ENCODE measurements at regions not wholly inside any gene's neighbourhood (a gene's known extent, or its start where the extent isn't known, plus 50 kb on each side); places are given as distances from the start of the nearest gene placed in this dataset.

GRCh38 chr5:93300309-93300923 lies 280.6 kb downstream of the NR2F1-AS1 start:
- Histone ChIP-seq H3K4me3 (replicated peaks; ENCODE audit: insufficient read depth, low read length) (no peak overlapping the region), H3K27ac (replicated peaks) (no peak overlapping the region), H3K27me3 (ENCODE audit: insufficient read depth, poor library complexity, severe bottlenecking) (no peaks in the 10 kb centered on the region)
- no peak for DNase-seq (ENCODE audit: low read depth in 1 of 2, low spot score in 1 of 2)
- no peak for TF ChIP-seq GABPA (IDR thresholded peaks at IDR 0.05; ENCODE audit: low read depth)
- no peak for TF ChIP-seq CTCF (IDR thresholded peaks at IDR 0.05; ENCODE audit: insufficient read depth, low read length)
- TF ChIP-seq SPI1 (IDR thresholded peaks at IDR 0.05; ENCODE audit: borderline replicate concordance, low read depth), result no peak
- no peak for TF ChIP-seq REST (IDR thresholded peaks at IDR 0.05; ENCODE audit: insufficient replicate concordance, low read depth)
- no peak for TF ChIP-seq POLR2AphosphoS5 (IDR thresholded peaks at IDR 0.05; ENCODE audit: low read depth)

- Histone ChIP-seq H3K27ac (replicated peaks) (no peak overlapping the region), H3K27me3 (ENCODE audit: insufficient read depth, poor library complexity, severe bottlenecking) (no peaks in the 10 kb centered on the region), H3K4me3 (replicated peaks; ENCODE audit: insufficient read depth, low read length) (no peak overlapping the region)
- TF ChIP-seq REST (IDR thresholded peaks at IDR 0.05; ENCODE audit: insufficient replicate concordance, low read depth) (no peak), GABPA (IDR thresholded peaks at IDR 0.05; ENCODE audit: low read depth) (no peak), SPI1 (IDR thresholded peaks at IDR 0.05; ENCODE audit: borderline replicate concordance, low read depth) (no peak)
- no peak for DNase-seq (ENCODE audit: low read depth in 1 of 2, low spot score in 1 of 2)
These were observed 281.2 kb downstream of the NR2F1-AS1 start for GRCh38 chr5:93299681-93300308.

GRCh38 chr5:93297116-93297515 lies 283.9 kb downstream of the NR2F1-AS1 start:
- Histone ChIP-seq H3K4me3 (replicated peaks; ENCODE audit: insufficient read depth, low read length) (no peak overlapping the region), H3K27me3 (ENCODE audit: insufficient read depth, poor library complexity, severe bottlenecking) (no peaks in the 10 kb centered on the region), H3K27ac (replicated peaks) (no peak overlapping the region)
- DNase-seq (ENCODE audit: low read depth in 1 of 2, low spot score in 1 of 2), result no peak
- TF ChIP-seq SPI1 (IDR thresholded peaks at IDR 0.05; ENCODE audit: borderline replicate concordance, low read depth), result no peak
- TF ChIP-seq POLR2AphosphoS5 (IDR thresholded peaks at IDR 0.05; ENCODE audit: low read depth), result no peak
- no peak for TF ChIP-seq GABPA (IDR thresholded peaks at IDR 0.05; ENCODE audit: low read depth)
- no peak for TF ChIP-seq REST (IDR thresholded peaks at IDR 0.05; ENCODE audit: insufficient replicate concordance, low read depth)
- TF ChIP-seq CTCF (IDR thresholded peaks at IDR 0.05; ENCODE audit: insufficient read depth, low read length), result no peak

All from HL-60 (cell line).